Skeletal muscle satellite cell (primary cell): ENCODE measurements at regions not wholly inside any gene's neighbourhood (a gene's known extent, or its start where the extent isn't known, plus 50 kb on each side); places are given as distances from the start of the nearest gene placed in this dataset.
A peak's percentile ranks its signal among the peaks of the same experiment; 100 is the strongest.

Experiments
- H3K27me3 ChIP-seq: 2 replicates; pipeline ENCODE4 v1.7.0; 2013; ENCODE audit warnings: low read length; ENCODE audit not compliant: control insufficient read depth, insufficient read depth
- H3K36me3 ChIP-seq: 2 replicates; pipeline ENCODE4 v1.7.0; 2013; ENCODE audit warnings: mild to moderate bottlenecking, control low read depth, low read length; ENCODE audit not compliant: insufficient read depth
- H3K4me1 ChIP-seq: 2 replicates; pipeline ENCODE4 v1.7.0; 2013; ENCODE audit warnings: low read length; ENCODE audit not compliant: control insufficient read depth, insufficient read depth
- H3K4me2 ChIP-seq: 2 replicates; pipeline ENCODE4 v1.7.0; 2013; ENCODE audit warnings: mild to moderate bottlenecking, low read length
- H3K4me3 ChIP-seq: 2 replicates; pipeline ENCODE4 v1.7.0; 2013; ENCODE audit warnings: low read length
- H3K9ac ChIP-seq: 2 replicates; pipeline ENCODE4 v1.7.0; 2013; ENCODE audit warnings: mild to moderate bottlenecking, low read depth, low read length, moderate library complexity
- H3K9me3 ChIP-seq: replicated peaks from 2 replicates; pipeline ENCODE4 v1.7.0; 2013; ENCODE audit warnings: mild to moderate bottlenecking, control low read depth, low read length

GRCh38 chr12:28023156-28023887 lies 50.8 kb upstream of the PTHLH start:
- Histone ChIP-seq H3K4me2 (no peak overlapping the region), H3K27me3 (no peaks in the 10 kb centered on the region), H3K4me1 (peaks cover 47% of the 10 kb centered on the region), H3K9me3 (no peaks in the 10 kb centered on the region), H3K36me3 (no peaks in the 10 kb centered on the region), H3K9ac (peak overlapping the region; percentile 50), H3K4me3 (peak overlapping the region; percentile 9)

- Histone ChIP-seq H3K27me3 (no peaks in the 10 kb centered on the region), H3K9me3 (no peaks in the 10 kb centered on the region), H3K36me3 (no peaks in the 10 kb centered on the region), H3K4me1 (peaks cover 51% of the 10 kb centered on the region), H3K4me3 (peak overlapping the region; percentile 9), H3K4me2 (no peak overlapping the region), H3K9ac (peak overlapping the region; percentile 50)
Measured at GRCh38 chr12:28024231-28024995, 51.9 kb upstream of the PTHLH start.

GRCh38 chr12:28025821-28026505 lies 53.4 kb upstream of the PTHLH start:
- H3K4me1 ChIP-seq = peaks cover 51% of the 10 kb centered on the region
- no peaks in the 10 kb centered on the region for H3K27me3 ChIP-seq
- no peak overlapping the region for H3K9ac ChIP-seq
- no peaks in the 10 kb centered on the region for H3K9me3 ChIP-seq
- no peak overlapping the region for H3K4me2 ChIP-seq
- H3K4me3 ChIP-seq = no peak overlapping the region
- H3K36me3 ChIP-seq = no peaks in the 10 kb centered on the region

- Histone ChIP-seq H3K4me3 (no peak overlapping the region), H3K4me2 (no peak overlapping the region), H3K9me3 (no peaks in the 10 kb centered on the region), H3K36me3 (no peaks in the 10 kb centered on the region), H3K9ac (no peak overlapping the region), H3K4me1 (peaks cover 51% of the 10 kb centered on the region), H3K27me3 (no peaks in the 10 kb centered on the region)
Measured at GRCh38 chr12:28026701-28027100, 54.2 kb upstream of the PTHLH start.

- Histone ChIP-seq H3K4me2 (peak overlapping the region; percentile 1), H3K4me3 (no peak overlapping the region), H3K36me3 (no peaks in the 10 kb centered on the region), H3K9me3 (no peaks in the 10 kb centered on the region), H3K4me1 (peaks cover 51% of the 10 kb centered on the region), H3K27me3 (no peaks in the 10 kb centered on the region), H3K9ac (peak overlapping the region; percentile 11)
Measured at GRCh38 chr12:28027328-28027727, 54.8 kb upstream of the PTHLH start.

GRCh38 chr12:28027947-28028724 lies 55.6 kb upstream of the PTHLH start:
- Histone ChIP-seq H3K4me1 (peaks cover 50% of the 10 kb centered on the region), H3K36me3 (no peaks in the 10 kb centered on the region), H3K4me3 (no peak overlapping the region), H3K4me2 (no peak overlapping the region), H3K27me3 (no peaks in the 10 kb centered on the region), H3K9me3 (no peaks in the 10 kb centered on the region), H3K9ac (no peak overlapping the region)

GRCh38 chr12:28032811-28033537 lies 60.4 kb upstream of the PTHLH start:
- H3K9me3 ChIP-seq = no peaks in the 10 kb centered on the region
- no peaks in the 10 kb centered on the region for H3K27me3 ChIP-seq
- no peak overlapping the region for H3K4me2 ChIP-seq
- H3K4me1 ChIP-seq = peaks cover 33% of the 10 kb centered on the region
- H3K9ac ChIP-seq = no peak overlapping the region
- no peak overlapping the region for H3K4me3 ChIP-seq
- H3K36me3 ChIP-seq = no peaks in the 10 kb centered on the region

GRCh38 chr12:28033538-28033915 lies 61.0 kb upstream of the PTHLH start:
- H3K27me3 ChIP-seq = no peaks in the 10 kb centered on the region
- no peak overlapping the region for H3K4me3 ChIP-seq
- H3K4me2 ChIP-seq = no peak overlapping the region
- no peaks in the 10 kb centered on the region for H3K36me3 ChIP-seq
- H3K9me3 ChIP-seq = no peaks in the 10 kb centered on the region
- peaks cover 28% of the 10 kb centered on the region for H3K4me1 ChIP-seq
- H3K9ac ChIP-seq = no peak overlapping the region

- Histone ChIP-seq H3K9ac (no peak overlapping the region), H3K4me1 (peaks cover 27% of the 10 kb centered on the region), H3K36me3 (no peaks in the 10 kb centered on the region), H3K27me3 (no peaks in the 10 kb centered on the region), H3K4me2 (no peak overlapping the region), H3K4me3 (no peak overlapping the region), H3K9me3 (no peaks in the 10 kb centered on the region)
Measured at GRCh38 chr12:28034271-28034670, 61.7 kb upstream of the PTHLH start.

GRCh38 chr12:28035500-28035899 lies 63.0 kb upstream of the PTHLH start:
- no peaks in the 10 kb centered on the region for H3K36me3 ChIP-seq
- no peaks in the 10 kb centered on the region for H3K27me3 ChIP-seq
- no peaks in the 10 kb centered on the region for H3K9me3 ChIP-seq
- H3K4me2 ChIP-seq = peak overlapping the region; percentile 19
- no peak overlapping the region for H3K9ac ChIP-seq
- no peak overlapping the region for H3K4me3 ChIP-seq
- H3K4me1 ChIP-seq = peaks cover 27% of the 10 kb centered on the region
